ENCODE measurements at regions not wholly inside any gene's neighbourhood (a gene's known extent, or its start where the extent isn't known, plus 50 kb on each side); places are given as distances from the start of the nearest gene placed in this dataset.

DNA sequence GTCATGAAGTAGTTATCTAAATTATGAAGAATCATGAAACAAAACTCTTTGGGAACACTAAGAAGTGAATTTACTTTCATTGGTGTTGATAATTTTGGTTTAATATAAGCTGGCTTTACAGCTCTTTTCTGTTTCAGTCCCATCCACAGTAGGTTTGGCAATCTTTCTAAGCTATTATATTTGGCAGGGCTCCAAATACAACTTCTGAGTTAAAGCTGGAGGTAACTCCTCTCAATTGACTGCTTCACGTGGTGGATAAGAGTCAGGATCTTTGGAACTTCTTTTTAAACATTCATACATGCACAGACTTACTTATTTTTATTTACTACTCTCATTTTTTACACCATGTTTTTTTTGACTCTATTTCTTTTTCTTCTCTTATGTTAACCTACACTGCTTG, 106.5 kb upstream of the EPHA3 start:
- Histone ChIP-seq H2AFZ (ENCODE audit: low read depth) (no peak overlapping the region), H3K27ac (ENCODE audit: low read depth in 2 of 2, low read length in 1 of 2) (no peak overlapping the region), H3K9ac (no peak overlapping the region), H4K20me1 (ENCODE audit: insufficient read depth) (no peaks in the 10 kb centered on the region), H3K9me2 (no peaks in the 10 kb centered on the region), H3K36me3 (replicated peaks in 1 of 2; ENCODE audit: control insufficient read depth in 1 of 2, insufficient read depth in 2 of 2, low read length in 1 of 2) (no peaks in the 10 kb centered on the region), H3K27me3 (ENCODE audit: insufficient read depth) (no peaks in the 10 kb centered on the region), H3K4me3 (ENCODE audit: low read depth in 2 of 2, low read length in 1 of 2) (no peak overlapping the region), H3K4me1 (ENCODE audit: control insufficient read depth in 1 of 2, insufficient read depth in 2 of 2, low read depth in 1 of 2, low read length in 1 of 2) (no peaks in the 10 kb centered on the region), H3K9me3 (no peaks in the 10 kb centered on the region), H3F3A (replicated peaks; ENCODE audit: insufficient read depth) (no peaks in the 10 kb centered on the region), H3K4me2 (no peak overlapping the region), H3K79me2 (ENCODE audit: insufficient read depth) (no peaks in the 10 kb centered on the region)
- CTCF ChIA-PET: no interaction called here
- DNase-seq: no peak
- TF ChIP-seq RAD21 (IDR thresholded peaks at IDR 0.05; ENCODE audit: low read length) (no peak), SMC3 (IDR thresholded peaks at IDR 0.05; ENCODE audit: low read depth, low read length) (no peak), RXRA (IDR thresholded peaks at IDR 0.05; ENCODE audit: borderline replicate concordance, low read depth) (no peak), SIN3A (IDR thresholded peaks at IDR 0.05; ENCODE audit: borderline replicate concordance, low read depth, low read length) (no peak), FOXM1 (IDR thresholded peaks at IDR 0.05; ENCODE audit: low read depth) (no peak), JUND (IDR thresholded peaks at IDR 0.05) (no peak), CHD2 (IDR thresholded peaks at IDR 0.05; ENCODE audit: low read length, partially characterized antibody) (no peak), YY1 (IDR thresholded peaks at IDR 0.05; ENCODE audit: low read depth) (no peak), MAX (IDR thresholded peaks at IDR 0.05; ENCODE audit: low read depth) (no peak), MEF2A (IDR thresholded peaks at IDR 0.05; ENCODE audit: borderline replicate concordance, low read depth) (no peak), FOXJ3 (CRISPR knock-in tag; IDR thresholded peaks at IDR 0.05) (no peak), NRF1 (IDR thresholded peaks at IDR 0.05; ENCODE audit: low read depth, low read length) (no peak), EP300 (IDR thresholded peaks at IDR 0.05; ENCODE audit: borderline replicate concordance in 1 of 2, low read depth in 1 of 2, low read length in 1 of 2) (no peak), TEAD4 (IDR thresholded peaks at IDR 0.05; ENCODE audit: borderline replicate concordance, insufficient read depth) (no peak), CTCF (IDR thresholded peaks at IDR 0.05) (no peak), TAF1 (IDR thresholded peaks at IDR 0.05; ENCODE audit: borderline replicate concordance, low read depth, low read length) (no peak), GATA2 (CRISPR knock-in tag; IDR thresholded peaks at IDR 0.05) (no peak), GABPA (IDR thresholded peaks at IDR 0.05; ENCODE audit: low read depth) (no peak)
- TF ChIP-seq, protein P1, sequence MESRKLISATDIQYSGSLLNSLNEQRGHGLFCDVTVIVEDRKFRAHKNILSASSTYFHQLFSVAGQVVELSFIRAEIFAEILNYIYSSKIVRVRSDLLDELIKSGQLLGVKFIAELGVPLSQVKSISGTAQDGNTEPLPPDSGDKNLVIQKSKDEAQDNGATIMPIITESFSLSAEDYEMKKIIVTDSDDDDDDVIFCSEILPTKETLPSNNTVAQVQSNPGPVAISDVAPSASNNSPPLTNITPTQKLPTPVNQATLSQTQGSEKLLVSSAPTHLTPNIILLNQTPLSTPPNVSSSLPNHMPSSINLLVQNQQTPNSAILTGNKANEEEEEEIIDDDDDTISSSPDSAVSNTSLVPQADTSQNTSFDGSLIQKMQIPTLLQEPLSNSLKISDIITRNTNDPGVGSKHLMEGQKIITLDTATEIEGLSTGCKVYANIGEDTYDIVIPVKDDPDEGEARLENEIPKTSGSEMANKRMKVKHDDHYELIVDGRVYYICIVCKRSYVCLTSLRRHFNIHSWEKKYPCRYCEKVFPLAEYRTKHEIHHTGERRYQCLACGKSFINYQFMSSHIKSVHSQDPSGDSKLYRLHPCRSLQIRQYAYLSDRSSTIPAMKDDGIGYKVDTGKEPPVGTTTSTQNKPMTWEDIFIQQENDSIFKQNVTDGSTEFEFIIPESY (IDR thresholded peaks at IDR 0.05; ENCODE audit: borderline replicate concordance, low read depth): no peak
- TF ChIP-seq, protein P2, sequence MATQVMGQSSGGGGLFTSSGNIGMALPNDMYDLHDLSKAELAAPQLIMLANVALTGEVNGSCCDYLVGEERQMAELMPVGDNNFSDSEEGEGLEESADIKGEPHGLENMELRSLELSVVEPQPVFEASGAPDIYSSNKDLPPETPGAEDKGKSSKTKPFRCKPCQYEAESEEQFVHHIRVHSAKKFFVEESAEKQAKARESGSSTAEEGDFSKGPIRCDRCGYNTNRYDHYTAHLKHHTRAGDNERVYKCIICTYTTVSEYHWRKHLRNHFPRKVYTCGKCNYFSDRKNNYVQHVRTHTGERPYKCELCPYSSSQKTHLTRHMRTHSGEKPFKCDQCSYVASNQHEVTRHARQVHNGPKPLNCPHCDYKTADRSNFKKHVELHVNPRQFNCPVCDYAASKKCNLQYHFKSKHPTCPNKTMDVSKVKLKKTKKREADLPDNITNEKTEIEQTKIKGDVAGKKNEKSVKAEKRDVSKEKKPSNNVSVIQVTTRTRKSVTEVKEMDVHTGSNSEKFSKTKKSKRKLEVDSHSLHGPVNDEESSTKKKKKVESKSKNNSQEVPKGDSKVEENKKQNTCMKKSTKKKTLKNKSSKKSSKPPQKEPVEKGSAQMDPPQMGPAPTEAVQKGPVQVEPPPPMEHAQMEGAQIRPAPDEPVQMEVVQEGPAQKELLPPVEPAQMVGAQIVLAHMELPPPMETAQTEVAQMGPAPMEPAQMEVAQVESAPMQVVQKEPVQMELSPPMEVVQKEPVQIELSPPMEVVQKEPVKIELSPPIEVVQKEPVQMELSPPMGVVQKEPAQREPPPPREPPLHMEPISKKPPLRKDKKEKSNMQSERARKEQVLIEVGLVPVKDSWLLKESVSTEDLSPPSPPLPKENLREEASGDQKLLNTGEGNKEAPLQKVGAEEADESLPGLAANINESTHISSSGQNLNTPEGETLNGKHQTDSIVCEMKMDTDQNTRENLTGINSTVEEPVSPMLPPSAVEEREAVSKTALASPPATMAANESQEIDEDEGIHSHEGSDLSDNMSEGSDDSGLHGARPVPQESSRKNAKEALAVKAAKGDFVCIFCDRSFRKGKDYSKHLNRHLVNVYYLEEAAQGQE (IDR thresholded peaks at IDR 0.05; ENCODE audit: low read depth, low read length): no peak
- POLR2A ChIA-PET: no interaction called here
- 0% methylated on average over 1 of the region's 1 CpG for WGBS (ENCODE audit: low lambda C conversion rate)
